ENCODE measurements at regions not wholly inside any gene's neighbourhood (a gene's known extent, or its start where the extent isn't known, plus 50 kb on each side); places are given as distances from the start of the nearest gene placed in this dataset.
"Not testable (repeated sequence)": the region's sequence is repeated elsewhere in the genome, so short reads cannot be mapped to it uniquely, and the experiment has no call there.

DNA sequence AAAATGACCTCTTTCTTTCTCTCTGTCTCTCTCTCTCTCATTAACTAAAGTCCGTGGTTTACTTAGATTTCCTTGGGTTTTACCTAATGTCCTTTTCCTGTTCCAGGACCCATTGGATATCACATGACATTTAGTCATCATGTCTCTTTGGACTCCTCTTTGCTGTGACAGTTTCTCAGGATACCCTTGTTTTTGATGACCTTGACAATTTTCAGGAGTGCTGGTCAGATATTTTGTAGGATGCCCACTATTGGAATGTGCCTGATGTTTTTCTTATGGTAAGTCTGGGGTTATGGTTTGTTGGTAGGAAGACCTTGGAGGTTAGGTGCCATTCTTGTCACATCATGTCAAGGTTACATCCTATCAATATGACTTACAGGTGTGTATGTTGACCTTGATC is 199.2 kb upstream of the HTR1E start:
- no peak overlapping the region for H3K27ac ChIP-seq
- no peak for TF ChIP-seq ZFX (IDR thresholded peaks at IDR 0.05; ENCODE audit: borderline replicate concordance)
- TF ChIP-seq, protein P1, sequence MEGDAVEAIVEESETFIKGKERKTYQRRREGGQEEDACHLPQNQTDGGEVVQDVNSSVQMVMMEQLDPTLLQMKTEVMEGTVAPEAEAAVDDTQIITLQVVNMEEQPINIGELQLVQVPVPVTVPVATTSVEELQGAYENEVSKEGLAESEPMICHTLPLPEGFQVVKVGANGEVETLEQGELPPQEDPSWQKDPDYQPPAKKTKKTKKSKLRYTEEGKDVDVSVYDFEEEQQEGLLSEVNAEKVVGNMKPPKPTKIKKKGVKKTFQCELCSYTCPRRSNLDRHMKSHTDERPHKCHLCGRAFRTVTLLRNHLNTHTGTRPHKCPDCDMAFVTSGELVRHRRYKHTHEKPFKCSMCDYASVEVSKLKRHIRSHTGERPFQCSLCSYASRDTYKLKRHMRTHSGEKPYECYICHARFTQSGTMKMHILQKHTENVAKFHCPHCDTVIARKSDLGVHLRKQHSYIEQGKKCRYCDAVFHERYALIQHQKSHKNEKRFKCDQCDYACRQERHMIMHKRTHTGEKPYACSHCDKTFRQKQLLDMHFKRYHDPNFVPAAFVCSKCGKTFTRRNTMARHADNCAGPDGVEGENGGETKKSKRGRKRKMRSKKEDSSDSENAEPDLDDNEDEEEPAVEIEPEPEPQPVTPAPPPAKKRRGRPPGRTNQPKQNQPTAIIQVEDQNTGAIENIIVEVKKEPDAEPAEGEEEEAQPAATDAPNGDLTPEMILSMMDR (IDR thresholded peaks at IDR 0.05): no peak

DNA sequence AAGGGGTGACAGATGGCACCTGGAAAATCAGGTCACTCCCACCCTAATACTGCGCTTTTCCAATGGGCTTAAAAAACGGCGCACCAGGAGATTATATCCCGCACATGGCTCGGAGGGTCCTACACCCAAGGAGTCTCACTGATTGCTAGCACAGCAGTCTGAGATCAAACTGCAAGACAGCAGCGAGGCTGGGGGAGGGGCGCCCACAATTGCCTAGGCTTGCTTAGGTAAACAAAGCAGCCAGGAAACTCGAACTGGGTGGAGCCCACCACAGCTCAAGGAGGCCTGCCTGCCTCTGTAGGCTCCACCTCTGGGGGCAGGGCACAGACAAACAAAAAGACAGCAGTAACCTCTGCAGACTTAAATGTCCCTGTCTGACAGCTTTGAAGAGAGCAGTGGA is 205.7 kb upstream of the HTR1E start:
- H3K27ac ChIP-seq: not testable (repeated sequence)

- H3K27ac ChIP-seq: not testable (repeated sequence)
Measured at GRCh38 chr6:86730772-86731171, 206.6 kb upstream of the HTR1E start.

DNA sequence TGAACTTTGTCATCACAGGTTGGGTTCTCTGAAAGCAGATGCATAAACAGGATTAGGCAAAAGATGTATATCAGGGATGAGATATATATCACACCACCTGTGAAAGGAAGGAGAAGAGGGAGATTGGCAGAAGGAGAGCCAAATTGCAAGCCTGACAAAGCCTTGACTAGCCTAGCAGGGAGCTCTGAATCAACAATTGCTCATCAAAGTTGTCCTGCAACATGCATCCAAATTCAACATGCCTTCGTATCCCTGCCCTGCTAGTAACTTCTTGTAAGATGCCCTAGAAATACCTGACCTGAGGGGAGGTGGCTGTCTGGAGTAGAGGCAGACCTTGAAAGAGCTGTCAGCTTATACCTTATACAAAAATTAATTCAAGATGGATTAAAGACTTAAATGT is 207.1 kb upstream of the HTR1E start:
- no peak overlapping the region for H3K27ac ChIP-seq
- TF ChIP-seq, protein P1 (IDR thresholded peaks at IDR 0.05): no peak
- TF ChIP-seq ZFX (IDR thresholded peaks at IDR 0.05; ENCODE audit: borderline replicate concordance): no peak

DNA sequence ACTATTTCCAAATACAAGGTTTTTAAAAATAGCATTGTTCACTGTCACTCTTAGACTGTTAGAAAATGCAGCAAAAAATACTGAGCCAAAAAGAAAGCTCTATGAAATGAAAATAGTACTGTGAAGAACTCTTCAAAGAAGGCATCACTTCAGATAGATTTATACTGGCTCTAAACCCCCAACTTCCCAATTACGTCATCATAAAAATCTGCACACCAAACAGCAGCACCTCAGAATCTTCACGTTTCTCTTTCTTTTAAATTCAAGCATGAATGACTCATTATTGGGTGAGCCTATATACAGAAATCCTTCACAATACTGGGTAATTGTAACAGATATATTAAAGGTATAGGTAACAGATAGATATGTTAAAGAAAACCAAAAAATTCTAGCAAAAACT is 208.4 kb upstream of the HTR1E start:
- TF ChIP-seq ZFX (IDR thresholded peaks at IDR 0.05; ENCODE audit: borderline replicate concordance): no peak
- TF ChIP-seq, protein P1 (IDR thresholded peaks at IDR 0.05): no peak

GRCh38 chr6:86724695-86725094 is 212.6 kb upstream of the HTR1E start:
- no peak for TF ChIP-seq ZFX (IDR thresholded peaks at IDR 0.05; ENCODE audit: borderline replicate concordance)
- no peak overlapping the region for H3K27ac ChIP-seq

More for the DNA sequence above, 208.4 kb upstream of the HTR1E start:
- no peak overlapping the region for H3K27ac ChIP-seq

GRCh38 chr6:86723729-86724128 is 213.6 kb upstream of the HTR1E start:
- TF ChIP-seq, protein P1 (IDR thresholded peaks at IDR 0.05): no peak
- TF ChIP-seq ZFX (IDR thresholded peaks at IDR 0.05; ENCODE audit: borderline replicate concordance): no peak
- H3K27ac ChIP-seq: no peak overlapping the region

DNA sequence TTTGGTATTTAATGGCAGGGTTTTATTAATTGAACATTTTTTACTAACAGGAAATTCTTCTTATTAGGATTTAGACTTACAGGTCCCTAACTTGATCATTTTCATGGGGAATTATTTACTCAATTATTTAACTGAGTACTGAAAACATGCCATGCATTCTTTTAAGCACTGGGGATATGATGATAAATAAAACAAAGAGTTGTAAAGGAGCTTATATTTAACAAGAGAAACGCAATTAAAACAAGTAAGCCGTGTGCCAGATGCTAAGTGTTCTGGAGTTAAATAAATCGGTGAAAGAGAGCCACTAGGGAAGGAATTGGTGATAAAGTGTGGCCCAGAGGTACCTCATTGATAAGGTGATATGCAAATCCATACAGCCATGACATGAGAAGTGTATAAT is 214.2 kb upstream of the HTR1E start:
- H3K27ac ChIP-seq: no peak overlapping the region

GRCh38 chr6:86722131-86722530 is 215.2 kb upstream of the HTR1E start:
- H3K27ac ChIP-seq: no peak overlapping the region
- no peak for TF ChIP-seq ZFX (IDR thresholded peaks at IDR 0.05; ENCODE audit: borderline replicate concordance)
- TF ChIP-seq, protein P1 (IDR thresholded peaks at IDR 0.05): no peak

More for the DNA sequence above, 214.2 kb upstream of the HTR1E start:
- TF ChIP-seq, protein P1 (IDR thresholded peaks at IDR 0.05): no peak
- TF ChIP-seq ZFX (IDR thresholded peaks at IDR 0.05; ENCODE audit: borderline replicate concordance): no peak

Measured in 22Rv1 (cell line).